GM21528 (cell line): ENCODE measurements at regions not wholly inside any gene's neighbourhood (a gene's known extent, or its start where the extent isn't known, plus 50 kb on each side); places are given as distances from the start of the nearest gene placed in this dataset.

Experiments
- ATAC-seq: cut with Tn5 transposase; IDR thresholded peaks from one replicate; pipeline ENCODE4 v1.9.1; 2021; ENCODE audit warnings: mild to moderate bottlenecking, moderate library complexity; ENCODE audit not compliant: unreplicated experiment, low FRiP score

DNA sequence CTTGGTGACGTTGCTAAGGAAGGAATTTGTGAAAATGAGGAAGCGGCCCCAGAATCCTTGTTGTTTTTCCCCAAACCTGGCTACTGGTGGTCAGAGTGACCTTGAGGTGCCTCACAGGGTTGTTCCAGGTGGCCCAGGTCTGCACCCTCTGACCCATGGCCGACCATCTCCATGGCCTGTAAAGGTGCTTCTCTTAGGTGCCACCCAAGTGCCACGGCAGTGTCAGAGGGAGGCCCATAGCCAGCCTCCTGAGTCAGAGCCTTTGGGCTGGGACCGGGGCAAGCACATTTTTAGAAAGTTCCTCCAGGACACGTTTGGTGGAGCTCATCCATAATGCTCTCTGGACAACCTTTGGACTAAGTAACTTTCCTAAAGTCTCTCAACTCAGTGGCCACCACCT is 83.9 kb upstream of the IRS2 start:
- ATAC-seq = no peak

DNA sequence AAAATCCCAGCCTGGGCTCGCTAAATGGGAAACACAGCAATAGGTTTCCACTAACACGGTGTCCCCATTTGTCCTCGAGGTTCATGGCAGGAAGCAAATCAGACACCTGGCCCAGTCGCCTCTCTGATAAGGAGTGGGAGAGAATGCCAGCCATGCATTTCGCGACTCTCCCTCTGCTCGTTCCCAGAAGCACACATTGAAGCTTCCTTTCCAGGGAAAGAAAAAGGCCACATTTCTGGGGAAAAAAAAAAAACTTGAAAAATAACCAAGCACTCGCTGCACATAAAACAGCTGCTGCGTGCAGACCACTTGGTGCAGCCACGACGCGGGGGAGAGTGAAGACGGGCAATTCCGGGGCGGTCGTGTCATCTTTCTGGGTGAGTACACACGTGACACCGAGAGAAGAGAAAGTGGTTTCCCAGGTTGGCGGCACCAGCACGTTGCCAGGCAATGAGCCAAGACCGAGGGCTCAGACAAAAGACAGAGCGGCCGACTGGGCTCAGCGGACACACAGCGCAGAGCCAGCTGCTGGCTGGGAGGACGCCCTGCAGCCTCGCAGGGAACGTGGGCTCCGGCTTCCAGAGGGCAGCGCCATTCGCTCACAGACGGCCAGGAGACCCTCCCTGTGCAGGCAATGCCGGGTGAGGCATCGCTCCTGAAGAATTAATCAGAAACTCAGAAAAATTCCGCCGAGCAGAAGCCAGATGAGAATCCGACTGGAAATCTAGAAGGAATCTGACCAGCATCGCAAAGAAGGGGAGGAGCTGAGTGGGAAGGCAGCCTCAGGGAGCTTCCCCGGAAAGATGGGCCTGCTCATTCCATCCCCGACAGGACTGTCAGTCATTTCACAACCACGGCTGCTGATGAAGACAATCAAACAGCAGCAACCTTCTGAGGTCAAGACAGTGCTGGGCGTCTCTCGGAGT is 83.2 kb upstream of the IRS2 start:
- no peak for ATAC-seq

DNA sequence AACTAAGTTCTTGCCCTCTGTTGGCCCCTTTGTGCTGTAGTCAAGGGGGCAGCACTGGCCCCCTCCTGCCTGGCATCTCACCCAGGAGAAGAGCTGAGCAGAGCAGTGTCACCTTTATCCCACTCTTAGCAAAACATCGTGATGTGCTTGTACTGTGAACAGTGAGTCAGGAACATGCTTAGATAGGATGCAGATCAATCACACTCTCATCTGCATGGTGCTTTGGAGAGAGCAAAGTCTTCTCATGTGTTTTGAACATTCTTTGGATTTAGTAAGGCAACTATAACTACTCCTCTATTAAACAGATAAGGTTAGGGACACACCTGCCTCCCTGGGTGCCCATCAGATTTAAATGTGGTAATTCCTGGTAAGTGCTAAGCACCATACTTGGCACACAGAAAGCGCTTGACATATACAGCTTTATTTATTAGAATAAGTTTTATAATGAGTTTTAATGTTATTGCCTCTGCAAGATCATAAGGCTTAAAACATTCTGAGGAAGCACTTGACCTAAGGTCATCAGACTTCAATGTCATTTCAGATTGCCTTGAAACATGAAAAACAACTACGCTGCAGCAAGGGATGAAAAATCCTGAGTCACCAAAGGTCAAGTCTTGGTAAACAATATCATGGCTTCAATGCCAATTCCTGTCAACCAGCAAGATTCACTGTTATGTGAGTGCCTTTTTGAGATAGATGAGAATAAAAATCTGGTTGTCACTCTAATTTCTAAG is 82.4 kb upstream of the IRS2 start:
- ATAC-seq = no peak

DNA sequence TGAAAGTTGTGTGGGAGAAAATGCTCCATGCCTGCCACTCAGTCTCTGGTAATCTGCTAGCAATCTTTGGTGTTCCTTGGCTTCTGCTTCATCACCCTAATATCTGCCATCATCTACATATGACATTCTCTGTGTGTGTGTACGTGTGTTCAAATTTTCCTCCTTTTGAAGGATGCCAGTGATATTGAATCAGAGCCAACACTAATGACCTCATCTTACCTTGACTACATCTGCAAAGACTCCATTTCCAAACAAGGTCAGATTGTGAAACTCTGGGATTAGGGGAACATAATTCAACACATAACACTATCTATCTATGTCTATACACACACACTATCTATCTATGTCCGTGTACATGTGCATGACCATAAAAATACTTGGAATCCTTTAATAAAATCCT is 81.4 kb upstream of the IRS2 start:
- ATAC-seq = no peak

DNA sequence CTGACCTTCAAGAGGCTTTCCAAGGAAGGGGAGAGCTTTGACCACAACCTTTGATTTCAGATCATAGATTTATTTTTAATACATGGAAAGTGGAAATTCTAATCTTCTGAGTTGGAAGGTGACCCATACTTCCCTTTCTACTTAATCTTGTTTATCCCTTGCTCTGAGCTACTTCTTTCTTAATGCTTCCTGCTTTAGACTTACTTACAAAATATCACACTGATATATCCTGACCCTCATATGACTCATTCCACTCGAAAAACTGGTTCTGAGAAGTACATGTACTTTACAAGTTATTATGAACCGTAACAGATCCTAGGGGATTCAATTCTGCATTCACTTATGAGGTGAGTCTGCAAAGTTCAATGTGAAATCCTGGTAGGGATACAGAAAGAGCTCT is 76.2 kb upstream of the IRS2 start:
- ATAC-seq = no peak

DNA sequence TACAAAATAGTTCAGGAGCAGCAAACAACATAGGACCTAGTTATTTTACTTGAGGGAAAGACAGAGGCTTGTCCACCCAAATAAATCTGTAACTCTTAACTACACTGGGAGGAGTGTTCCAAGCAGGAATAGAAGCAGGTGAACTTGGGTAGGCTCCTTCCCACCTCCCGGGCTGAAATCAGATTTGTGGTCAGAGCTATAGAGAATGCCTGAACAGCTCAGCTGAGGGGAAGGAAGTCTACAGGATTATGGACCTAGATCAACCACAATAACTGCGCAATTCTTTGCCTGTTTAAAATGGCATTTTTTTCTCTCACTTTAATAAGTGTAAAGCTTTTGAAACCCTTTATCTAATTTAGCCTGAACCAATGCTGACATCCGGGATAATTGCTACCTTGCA is 73.5 kb upstream of the IRS2 start:
- ATAC-seq = no peak

DNA sequence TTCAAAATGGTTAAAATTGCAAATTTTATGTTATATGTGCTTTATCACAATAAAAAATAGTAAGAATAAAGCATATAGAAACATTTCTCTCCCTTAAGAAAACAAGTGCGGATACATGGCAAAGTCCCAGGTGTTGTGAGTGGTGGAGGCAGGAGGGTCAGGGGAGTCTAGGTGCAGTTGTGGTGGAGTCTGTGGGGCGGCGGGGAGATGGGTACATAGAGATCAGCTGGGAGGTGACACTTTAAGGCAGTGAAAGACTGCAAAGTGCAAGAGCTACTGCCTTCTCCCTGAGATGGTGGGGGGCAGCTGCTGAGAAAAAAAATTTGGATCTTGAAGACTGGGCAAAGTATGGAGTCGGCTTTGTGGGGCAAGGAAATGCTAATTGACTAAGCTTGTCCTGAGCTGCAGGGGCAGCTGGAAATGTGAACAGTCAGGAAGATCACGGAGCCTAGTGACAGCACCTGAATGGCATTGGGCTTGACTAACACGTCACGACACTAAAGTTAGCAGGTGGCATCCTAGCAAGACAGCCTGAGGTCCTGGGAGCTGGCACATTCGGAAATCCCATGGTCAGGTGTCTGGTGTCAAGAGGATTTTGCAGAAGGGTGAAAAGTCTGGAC is 72.9 kb upstream of the IRS2 start:
- no peak for ATAC-seq

DNA sequence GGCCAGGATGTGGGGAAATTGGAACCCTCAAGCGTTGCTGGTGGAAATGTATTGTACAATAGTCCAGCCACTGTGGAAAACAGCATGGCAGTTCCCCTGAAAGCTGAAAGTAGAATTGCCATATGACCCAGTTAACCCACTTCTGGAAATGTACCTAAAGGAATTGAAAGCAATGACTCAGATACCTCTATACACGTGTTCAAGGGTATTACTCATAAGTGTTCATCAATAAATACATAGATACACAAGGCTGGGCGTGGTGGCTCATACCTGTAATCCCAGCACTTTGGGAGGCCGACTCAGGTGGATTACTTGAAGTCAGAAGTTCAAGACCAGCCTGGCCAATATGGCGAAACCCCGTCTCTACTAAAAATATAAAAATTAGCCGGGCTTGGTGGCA is 71.9 kb upstream of the IRS2 start:
- ATAC-seq = no peak

DNA sequence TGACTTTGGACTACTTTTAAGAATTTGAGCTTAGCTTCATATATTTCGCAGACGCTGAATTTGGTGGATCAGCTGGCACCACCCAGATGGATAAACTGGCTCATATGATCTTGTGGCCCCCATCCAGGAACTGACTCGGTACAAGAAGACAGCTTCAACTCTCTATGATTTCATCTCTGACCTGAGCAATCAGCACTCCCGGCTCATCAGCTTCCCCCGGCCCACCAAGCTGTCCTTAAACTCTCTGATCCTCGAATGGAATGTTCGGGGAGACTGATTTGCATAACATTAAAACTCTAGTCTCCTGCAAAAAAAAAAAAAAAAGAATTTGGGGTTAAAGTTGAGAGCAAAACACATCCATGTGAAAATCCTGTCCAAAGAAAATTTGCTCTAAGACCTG is 71.4 kb upstream of the IRS2 start:
- no peak for ATAC-seq

DNA sequence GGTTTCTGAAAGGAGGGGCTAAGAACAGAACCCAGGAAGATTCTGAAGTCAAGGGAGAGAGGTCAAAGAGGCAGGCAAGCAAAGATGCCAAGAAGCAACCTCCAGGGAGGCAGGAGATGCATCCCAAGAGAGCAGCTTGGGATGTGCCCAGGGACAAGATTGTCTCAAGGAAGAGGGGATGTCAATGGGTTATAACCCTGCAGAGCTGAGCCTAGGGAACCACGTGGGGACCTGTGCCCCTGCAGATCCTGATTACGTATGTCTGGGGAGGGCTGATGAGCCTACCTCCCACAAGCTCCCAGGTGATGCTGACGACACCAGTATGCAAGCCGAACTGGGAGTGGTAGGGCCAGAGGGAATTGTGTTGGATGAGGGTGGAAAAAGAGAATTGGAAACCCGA is 70.9 kb upstream of the IRS2 start:
- ATAC-seq = no peak

DNA sequence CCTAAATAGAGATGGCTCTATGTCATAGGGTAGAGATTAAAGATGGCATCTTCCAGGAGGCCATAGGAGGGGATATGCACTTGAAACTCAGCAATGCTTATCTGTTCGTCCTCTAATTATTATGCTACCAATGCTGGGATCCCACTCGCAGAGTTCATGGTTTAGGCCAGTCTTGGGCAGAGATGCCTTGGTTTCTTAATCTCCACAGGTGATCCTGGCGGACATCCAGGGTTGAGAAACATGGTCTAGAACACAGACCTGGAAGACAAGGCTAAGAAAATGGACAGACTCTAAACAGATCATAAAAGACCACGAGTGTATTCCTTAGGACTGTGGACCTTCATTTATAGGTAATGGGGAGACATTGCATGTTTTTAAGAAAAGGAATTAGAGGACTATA is 70.0 kb upstream of the IRS2 start:
- ATAC-seq = no peak

DNA sequence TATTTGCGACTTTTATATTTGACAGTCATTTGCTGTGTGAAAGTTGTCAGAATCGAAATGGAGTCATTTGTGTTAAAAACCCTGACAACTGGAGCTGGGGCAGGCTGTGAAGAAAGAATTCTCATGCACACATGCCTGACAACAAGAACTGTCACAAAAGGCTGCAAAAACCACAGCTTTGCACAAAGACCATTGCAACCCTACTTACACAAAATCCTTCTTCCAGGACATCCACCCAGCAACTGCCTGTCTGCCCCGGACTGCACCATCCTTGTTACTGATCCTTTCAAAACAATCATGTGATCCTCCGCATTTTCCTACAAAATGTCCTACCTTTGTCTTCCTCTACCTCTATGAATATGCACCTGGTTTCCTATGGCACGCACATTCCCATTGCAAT is 66.8 kb upstream of the IRS2 start:
- no peak for ATAC-seq

DNA sequence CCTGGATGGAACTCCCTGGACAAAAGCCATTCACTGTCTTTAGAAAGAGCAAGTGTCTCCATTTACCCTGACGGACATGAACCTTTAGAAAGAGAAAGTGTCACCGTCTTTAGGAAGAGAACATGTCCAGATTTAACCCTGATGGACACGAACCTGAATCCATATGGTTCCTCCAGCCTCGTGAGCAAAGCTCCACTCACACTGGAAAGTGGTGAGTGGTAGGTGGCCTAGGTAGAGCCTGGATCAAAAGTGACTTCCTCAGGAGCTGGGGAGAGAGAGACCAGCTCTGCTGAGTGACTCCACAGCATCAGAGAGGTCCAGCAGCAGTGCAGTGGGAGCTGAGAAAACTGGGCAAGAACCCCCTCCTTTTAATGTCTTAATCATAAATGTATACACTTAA is 59.8 kb upstream of the IRS2 start:
- ATAC-seq = no peak

DNA sequence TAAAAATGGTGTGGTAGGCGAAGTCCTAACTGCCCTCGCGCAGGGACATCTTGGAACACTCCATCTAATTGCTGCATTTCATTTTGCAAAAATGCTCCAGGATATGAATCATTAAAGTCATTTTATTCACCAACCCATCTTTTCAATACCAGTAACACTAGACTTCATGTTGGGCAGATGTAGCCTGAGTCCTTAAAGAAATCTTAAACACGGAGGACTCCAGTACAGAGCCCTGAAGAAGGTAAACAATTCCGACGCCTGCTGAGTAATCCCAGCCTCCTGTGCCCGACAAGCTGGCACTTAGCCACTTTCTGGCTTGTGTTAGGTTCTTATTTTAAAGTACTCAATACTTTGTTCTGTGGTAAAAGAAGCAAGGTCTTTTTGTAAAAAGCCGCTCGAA is 58.0 kb upstream of the IRS2 start:
- ATAC-seq = no peak

DNA sequence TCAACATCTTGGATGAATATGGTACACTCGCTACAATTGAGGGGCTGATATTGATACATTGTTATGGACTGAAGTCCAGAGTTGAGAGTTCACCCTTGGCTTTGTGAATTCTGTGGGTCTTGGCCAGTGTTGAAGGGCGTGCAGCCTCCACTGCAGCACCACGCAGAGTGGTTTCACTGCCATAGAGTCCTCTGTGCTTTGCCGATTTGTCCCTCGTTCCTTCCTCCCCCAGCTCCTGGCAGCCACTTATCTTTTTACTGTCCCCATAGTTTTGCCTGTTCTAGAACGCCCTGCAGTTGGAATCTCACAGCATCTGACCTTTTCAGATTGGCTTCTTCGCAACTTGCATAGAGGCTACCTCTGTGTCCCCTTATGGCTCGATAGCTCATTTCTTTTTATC is 57.3 kb upstream of the IRS2 start:
- no peak for ATAC-seq

DNA sequence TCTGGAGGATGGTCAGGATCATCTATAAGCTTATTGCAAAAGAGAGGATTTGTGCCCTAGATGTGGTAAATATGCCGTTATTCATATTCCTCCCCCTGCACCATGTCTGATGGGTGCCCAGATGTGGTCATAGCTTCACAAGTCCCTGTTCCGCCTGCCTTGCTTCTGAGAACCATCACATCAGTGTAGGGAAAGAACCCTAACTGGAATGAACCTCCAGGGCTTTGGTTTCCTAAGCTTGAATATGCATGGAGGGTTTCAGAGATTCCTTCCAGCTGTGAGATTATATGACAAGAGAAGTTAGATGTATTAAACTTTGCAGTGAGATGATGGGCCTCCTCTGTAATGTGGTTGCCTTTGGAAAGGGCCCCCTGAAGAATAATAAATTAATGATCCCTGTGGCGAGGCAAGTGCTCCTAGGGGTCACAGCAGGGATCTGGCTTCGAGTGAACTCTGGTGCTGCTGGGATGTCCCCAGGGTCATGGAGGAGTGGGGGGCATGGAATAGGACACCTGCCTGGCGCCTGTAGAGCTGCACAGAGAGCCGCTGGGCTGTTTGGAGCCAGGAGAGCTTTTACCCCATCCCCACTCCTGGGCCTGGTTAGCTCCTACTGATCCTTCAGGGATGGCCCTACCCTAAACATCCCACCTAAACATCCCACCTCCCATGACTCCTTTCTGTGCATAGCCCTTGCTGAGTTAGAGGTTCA is 56.0 kb upstream of the IRS2 start:
- no peak for ATAC-seq

DNA sequence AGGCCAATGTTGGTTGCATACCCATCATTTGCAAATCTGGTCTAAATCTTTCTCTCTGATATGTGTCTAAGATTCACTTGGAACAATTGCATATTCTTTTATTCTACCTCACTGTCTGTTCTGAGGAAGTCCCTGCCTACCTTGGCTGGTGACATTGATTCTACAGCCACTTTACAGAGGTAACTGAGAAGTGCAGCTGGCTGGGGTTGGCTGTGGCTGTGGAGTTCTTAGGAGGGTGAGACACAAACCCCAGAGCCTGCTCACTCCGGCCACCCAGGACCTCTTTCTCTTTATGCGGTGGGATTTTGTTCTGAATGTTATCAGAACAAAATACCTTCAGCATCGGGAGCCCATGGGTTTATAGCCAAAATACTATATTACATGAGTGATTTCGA is 54.5 kb upstream of the IRS2 start:
- no peak for ATAC-seq

DNA sequence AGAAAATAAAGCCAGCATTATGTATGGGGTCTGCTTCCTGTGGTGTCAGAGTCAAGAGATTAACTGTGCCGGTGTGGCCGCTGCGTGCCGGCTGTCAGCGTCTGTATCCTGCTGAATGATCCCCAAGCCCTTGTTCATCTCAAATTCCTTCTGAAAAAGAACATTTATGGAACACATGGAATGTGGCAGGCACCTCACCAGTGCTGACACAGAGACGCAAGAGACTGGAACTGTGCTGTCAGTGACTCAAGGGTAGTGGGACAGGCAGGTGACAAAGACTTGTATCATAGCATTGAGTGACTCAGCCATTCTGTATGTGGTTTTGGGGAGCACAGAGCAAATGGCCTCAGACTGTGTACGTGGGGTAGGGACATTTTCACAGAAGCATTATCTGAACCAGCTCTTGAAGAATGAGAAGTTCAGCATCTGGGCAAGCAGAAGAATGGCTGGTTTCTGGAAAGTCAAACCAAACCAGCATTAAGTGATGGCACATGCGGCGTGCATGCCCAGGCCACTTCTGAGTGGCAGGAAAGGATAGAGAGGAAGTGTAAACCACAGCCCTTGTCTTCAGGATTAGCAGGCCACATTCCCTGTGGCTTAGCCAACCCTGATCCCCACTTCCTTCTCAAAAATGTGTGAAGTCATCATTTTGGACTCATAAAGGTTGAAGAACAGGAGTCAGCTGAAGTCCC is 54.0 kb upstream of the IRS2 start:
- ATAC-seq = no peak

DNA sequence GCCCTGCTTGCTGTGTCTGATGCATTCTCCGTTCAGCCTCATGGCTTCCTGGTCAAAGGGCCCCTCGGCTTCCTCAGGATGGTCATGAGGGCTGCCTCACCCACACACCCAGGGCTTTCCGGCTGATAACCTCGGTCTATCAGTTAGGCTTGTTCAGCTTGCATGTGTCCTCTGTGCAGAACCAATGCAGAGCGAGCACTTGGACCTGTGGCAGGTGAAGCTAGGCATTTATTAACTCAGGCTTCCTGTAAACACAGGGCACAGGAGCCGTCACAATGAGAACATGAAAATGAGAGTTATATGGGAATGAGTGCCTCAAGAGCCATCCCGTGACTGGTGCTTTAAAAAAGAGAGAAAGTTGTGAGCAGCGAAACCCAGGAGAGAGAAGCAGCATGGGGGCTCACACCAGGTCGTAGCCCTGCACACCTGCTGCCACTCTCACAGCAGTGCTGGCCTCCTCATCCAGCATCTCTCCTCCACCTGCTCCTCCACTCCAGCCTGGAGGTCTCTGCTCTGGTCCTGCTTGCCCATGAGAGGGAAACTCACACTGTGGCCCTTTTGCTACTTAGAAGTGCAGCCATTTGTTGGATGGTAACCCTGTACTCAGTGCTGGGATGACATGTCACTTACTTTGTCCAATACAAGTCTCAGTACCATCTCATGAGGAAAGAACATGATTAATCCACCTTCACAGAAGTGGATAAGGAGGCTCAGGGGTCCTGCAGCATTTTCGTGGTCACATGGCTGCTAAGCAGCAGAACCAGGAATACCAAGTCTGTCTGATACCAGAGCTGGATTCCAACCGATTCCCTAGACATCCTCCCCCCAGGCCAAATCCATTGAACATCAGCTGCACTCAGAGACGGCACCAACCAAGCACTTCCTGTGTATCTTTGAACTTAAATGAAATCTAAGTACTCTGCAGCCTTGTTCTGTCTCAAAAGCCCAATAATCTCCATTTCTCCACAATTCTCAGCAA is 50.5 kb upstream of the IRS2 start:
- peak; percentile 68 for ATAC-seq
